Nephron progenitor cell (in vitro differentiated cells): ENCODE measurements at regions not wholly inside any gene's neighbourhood (a gene's known extent, or its start where the extent isn't known, plus 50 kb on each side); places are given as distances from the start of the nearest gene placed in this dataset.

Experiments
- DNase-seq: peaks from one replicate; pipeline ENCODE4 v3.0.0; 2021
- H3K27ac Mint-ChIP-seq: 2 replicates; pipeline ENCODE4 v1.8.0; 2021; ENCODE audit warnings: mild to moderate bottlenecking, moderate library complexity, mixed read lengths
- H3K27me3 Mint-ChIP-seq: 2 replicates; pipeline ENCODE4 v1.8.0; 2021; ENCODE audit warnings: mild to moderate bottlenecking, low read depth, mixed read lengths; ENCODE audit not compliant: poor library complexity
- H3K36me3 Mint-ChIP-seq: 2 replicates; pipeline ENCODE4 v1.8.0; 2021; ENCODE audit warnings: low read depth, mixed read lengths
- H3K4me1 Mint-ChIP-seq: 2 replicates; pipeline ENCODE4 v1.8.0; 2021; ENCODE audit warnings: mixed read lengths
- H3K4me3 Mint-ChIP-seq: 2 replicates; pipeline ENCODE4 v1.8.0; 2021; ENCODE audit warnings: mild to moderate bottlenecking, moderate library complexity, mixed read lengths
- H3K9me3 Mint-ChIP-seq: 2 replicates; pipeline ENCODE4 v1.8.0; 2021; ENCODE audit warnings: mild to moderate bottlenecking, moderate library complexity, mixed read lengths
- CTCF ChIP-seq: fragments of 200-600 bp; sonication (generic); IDR thresholded peaks from 2 replicates; pipeline ENCODE4 v1.5.0; 2021; ENCODE audit warnings: antibody characterized with exemption

DNA sequence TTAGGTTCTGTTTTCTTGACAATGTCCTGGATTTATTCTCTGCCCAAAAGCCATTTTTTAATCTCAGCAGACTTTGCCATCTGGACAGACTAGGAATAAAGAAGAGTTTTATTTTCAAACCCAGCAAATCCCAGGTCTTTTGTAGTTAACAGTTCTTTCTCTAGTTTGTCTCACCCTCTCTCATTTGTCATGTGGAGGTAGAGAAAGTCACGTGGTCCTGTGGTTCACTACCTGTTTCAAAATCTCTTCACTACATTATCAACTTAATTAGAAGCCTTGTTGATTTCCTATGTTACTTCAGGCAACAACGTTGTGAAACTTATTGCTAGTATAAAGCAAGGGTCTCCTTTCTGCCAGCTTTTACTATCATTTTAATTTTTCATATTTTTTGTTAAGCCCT lies 1222.6 kb downstream of the EFNB2 start:
- Mint-ChIP-seq H3K27me3 (peaks cover 7% of the 10 kb centered on the region), H3K9me3 (peaks cover 8% of the 10 kb centered on the region), H3K36me3 (no peaks in the 10 kb centered on the region), H3K4me3 (no peak overlapping the region), H3K27ac (no peak overlapping the region), H3K4me1 (no peaks in the 10 kb centered on the region)
- no peak for TF ChIP-seq CTCF
- DNase-seq, result no peak

GRCh38 chr13:105311094-105311493 lies 1224.4 kb downstream of the EFNB2 start:
- peaks cover 7% of the 10 kb centered on the region for H3K27me3 Mint-ChIP-seq
- H3K9me3 Mint-ChIP-seq, result peaks cover 8% of the 10 kb centered on the region
- no peak for DNase-seq
- no peaks in the 10 kb centered on the region for H3K4me1 Mint-ChIP-seq
- no peaks in the 10 kb centered on the region for H3K36me3 Mint-ChIP-seq
- TF ChIP-seq CTCF, result no peak
- H3K27ac Mint-ChIP-seq, result no peak overlapping the region
- no peak overlapping the region for H3K4me3 Mint-ChIP-seq

GRCh38 chr13:105307776-105308175 lies 1227.7 kb downstream of the EFNB2 start:
- H3K36me3 Mint-ChIP-seq, result no peaks in the 10 kb centered on the region
- no peak overlapping the region for H3K27ac Mint-ChIP-seq
- H3K9me3 Mint-ChIP-seq, result peaks cover 8% of the 10 kb centered on the region
- H3K4me1 Mint-ChIP-seq, result no peaks in the 10 kb centered on the region
- H3K4me3 Mint-ChIP-seq, result no peak overlapping the region
- H3K27me3 Mint-ChIP-seq, result peaks cover 11% of the 10 kb centered on the region
- no peak for DNase-seq
- TF ChIP-seq CTCF, result no peak

GRCh38 chr13:105297839-105298238 lies 1237.6 kb downstream of the EFNB2 start:
- no peaks in the 10 kb centered on the region for H3K36me3 Mint-ChIP-seq
- DNase-seq, result no peak
- H3K4me3 Mint-ChIP-seq, result no peak overlapping the region
- peaks cover 8% of the 10 kb centered on the region for H3K27me3 Mint-ChIP-seq
- peaks cover 6% of the 10 kb centered on the region for H3K9me3 Mint-ChIP-seq
- no peak for TF ChIP-seq CTCF
- H3K4me1 Mint-ChIP-seq, result no peaks in the 10 kb centered on the region
- no peak overlapping the region for H3K27ac Mint-ChIP-seq

GRCh38 chr13:105291987-105292386 lies 1243.5 kb downstream of the EFNB2 start:
- DNase-seq, result no peak
- Mint-ChIP-seq H3K4me3 (no peak overlapping the region), H3K27me3 (peaks cover 4% of the 10 kb centered on the region), H3K36me3 (no peaks in the 10 kb centered on the region), H3K9me3 (peaks cover 6% of the 10 kb centered on the region), H3K4me1 (no peaks in the 10 kb centered on the region), H3K27ac (no peak overlapping the region)
- no peak for TF ChIP-seq CTCF

DNA sequence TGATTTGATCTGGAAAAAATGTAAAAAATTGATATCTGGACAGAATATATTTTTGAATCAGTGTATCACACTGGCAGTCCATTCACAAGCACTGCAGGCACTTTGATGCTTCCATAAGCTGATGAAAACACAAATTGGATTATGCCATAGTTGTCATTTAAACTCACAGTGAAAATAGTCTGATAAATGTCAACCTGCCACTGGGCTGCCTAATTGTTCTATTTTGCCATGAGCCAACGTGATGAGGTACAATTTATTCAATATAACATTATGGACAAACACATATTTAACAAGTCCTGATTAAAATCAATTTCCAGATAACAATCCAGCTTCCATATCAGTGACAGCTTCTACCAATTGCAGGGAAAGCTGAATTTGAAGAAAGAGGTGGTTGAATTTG lies 1244.9 kb downstream of the EFNB2 start:
- no peaks in the 10 kb centered on the region for H3K36me3 Mint-ChIP-seq
- no peak for TF ChIP-seq CTCF
- H3K9me3 Mint-ChIP-seq, result peaks cover 3% of the 10 kb centered on the region
- H3K4me3 Mint-ChIP-seq, result no peak overlapping the region
- no peaks in the 10 kb centered on the region for H3K4me1 Mint-ChIP-seq
- DNase-seq, result no peak
- H3K27ac Mint-ChIP-seq, result no peak overlapping the region
- H3K27me3 Mint-ChIP-seq, result peaks cover 4% of the 10 kb centered on the region
